ENCODE measurements at regions not wholly inside any gene's neighbourhood (a gene's known extent, or its start where the extent isn't known, plus 50 kb on each side); places are given as distances from the start of the nearest gene placed in this dataset.

- no peaks in the 10 kb centered on the region for H3K9me3 ChIP-seq
- no peak overlapping the region for H3K4me3 ChIP-seq
- no peak overlapping the region for H3K27ac ChIP-seq (replicated peaks in 1 of 4)
- no peaks in the 10 kb centered on the region for H3K27me3 ChIP-seq
- intact Hi-C loops (cut with DNase I): no loop called here
- no peak for TF ChIP-seq EP300 (IDR thresholded peaks at IDR 0.05)
- TF ChIP-seq CTCF (IDR thresholded peaks at IDR 0.05): no peak
- TF ChIP-seq POLR2AphosphoS5 (IDR thresholded peaks at IDR 0.05): no peak
- TF ChIP-seq POLR2A (IDR thresholded peaks at IDR 0.05; ENCODE audit: low read depth): no peak
- H3K36me3 ChIP-seq: no peaks in the 10 kb centered on the region
- 58% methylated on average over 2 of the region's 2 CpGs for WGBS
- H3K4me1 ChIP-seq: no peaks in the 10 kb centered on the region
- no peak for DNase-seq (ENCODE audit: extremely low spot score)
These were observed 505.0 kb downstream of the CENPC start for GRCh38 chr4:67040315-67040714.

GRCh38 chr4:67038228-67038566, 507.1 kb downstream of the CENPC start:
- no peak for TF ChIP-seq POLR2A (IDR thresholded peaks at IDR 0.05; ENCODE audit: low read depth)
- no peaks in the 10 kb centered on the region for H3K4me1 ChIP-seq
- no peak for DNase-seq (ENCODE audit: extremely low spot score)
- no peak overlapping the region for H3K27ac ChIP-seq (replicated peaks in 1 of 4)
- no peaks in the 10 kb centered on the region for H3K9me3 ChIP-seq
- H3K4me3 ChIP-seq: no peak overlapping the region
- no peaks in the 10 kb centered on the region for H3K36me3 ChIP-seq
- no peaks in the 10 kb centered on the region for H3K27me3 ChIP-seq
- intact Hi-C loops (cut with DNase I): no loop called here
- 50% methylated on average over 4 of the region's 4 CpGs for whole genome bisulfite sequencing

GRCh38 chr4:67037504-67038227, 507.6 kb downstream of the CENPC start:
- intact Hi-C loops (cut with DNase I): no loop called here
- H3K4me1 ChIP-seq: no peaks in the 10 kb centered on the region
- H3K27me3 ChIP-seq: no peaks in the 10 kb centered on the region
- no peak for DNase-seq (ENCODE audit: extremely low spot score)
- TF ChIP-seq POLR2A (IDR thresholded peaks at IDR 0.05; ENCODE audit: low read depth) (no peak), CTCF (IDR thresholded peaks at IDR 0.05) (no peak), POLR2AphosphoS5 (IDR thresholded peaks at IDR 0.05) (no peak), EP300 (IDR thresholded peaks at IDR 0.05) (no peak)
- H3K9me3 ChIP-seq: no peaks in the 10 kb centered on the region
- no peaks in the 10 kb centered on the region for H3K36me3 ChIP-seq
- H3K4me3 ChIP-seq: no peak overlapping the region
- H3K27ac ChIP-seq (replicated peaks in 1 of 4): no peak overlapping the region

GRCh38 chr4:67036791-67037190, 508.5 kb downstream of the CENPC start:
- H3K9me3 ChIP-seq: no peaks in the 10 kb centered on the region
- no peak for TF ChIP-seq CTCF (IDR thresholded peaks at IDR 0.05)
- TF ChIP-seq EP300 (IDR thresholded peaks at IDR 0.05): no peak
- no peak for TF ChIP-seq POLR2A (IDR thresholded peaks at IDR 0.05; ENCODE audit: low read depth)
- no peak for TF ChIP-seq POLR2AphosphoS5 (IDR thresholded peaks at IDR 0.05)
- intact Hi-C loops (cut with DNase I): no loop called here
- H3K27me3 ChIP-seq: no peaks in the 10 kb centered on the region
- H3K27ac ChIP-seq (replicated peaks in 1 of 4): no peak overlapping the region
- DNase-seq (ENCODE audit: extremely low spot score): no peak
- no peaks in the 10 kb centered on the region for H3K4me1 ChIP-seq
- H3K4me3 ChIP-seq: no peak overlapping the region
- no peaks in the 10 kb centered on the region for H3K36me3 ChIP-seq

- no peaks in the 10 kb centered on the region for H3K27me3 ChIP-seq
- H3K4me3 ChIP-seq: no peak overlapping the region
- DNase-seq (ENCODE audit: extremely low spot score): no peak
- no peak for TF ChIP-seq POLR2A (IDR thresholded peaks at IDR 0.05; ENCODE audit: low read depth)
- TF ChIP-seq EP300 (IDR thresholded peaks at IDR 0.05): no peak
- TF ChIP-seq POLR2AphosphoS5 (IDR thresholded peaks at IDR 0.05): no peak
- TF ChIP-seq CTCF (IDR thresholded peaks at IDR 0.05): no peak
- WGBS: 83% methylated on average over 1 of the region's 1 CpG
- intact Hi-C loops (cut with DNase I): no loop called here
- no peaks in the 10 kb centered on the region for H3K4me1 ChIP-seq
- no peak overlapping the region for H3K27ac ChIP-seq (replicated peaks in 1 of 4)
- H3K36me3 ChIP-seq: no peaks in the 10 kb centered on the region
- H3K9me3 ChIP-seq: no peaks in the 10 kb centered on the region
These were observed 509.3 kb downstream of the CENPC start for GRCh38 chr4:67035986-67036385.

Measured in esophagus muscularis mucosa (tissue), 4 donors.